Esophagus (tissue), 2 donors: ENCODE measurements at regions not wholly inside any gene's neighbourhood (a gene's known extent, or its start where the extent isn't known, plus 50 kb on each side); places are given as distances from the start of the nearest gene placed in this dataset.

Experiments
- H3K27ac ChIP-seq, 2 donors: one replicate each; pipeline ENCODE4 v1.5.1; 2013; ENCODE audit warnings: low read depth in 2 of 2, mild to moderate bottlenecking in 2 of 2, inconsistent platforms in 1 of 2, low read length in 1 of 2, moderate library complexity in 1 of 2
- H3K27me3 ChIP-seq, 2 donors: one replicate each; pipeline ENCODE4 v1.6.1; 2013; ENCODE audit warnings: low read length in 2 of 2, control low read depth in 1 of 2, mild to moderate bottlenecking in 1 of 2; ENCODE audit not compliant: insufficient read depth in 2 of 2, control insufficient read depth in 1 of 2
- H3K36me3 ChIP-seq, 2 donors: one replicate each; pipeline ENCODE4 v1.6.1; 2013; ENCODE audit warnings: low read length in 1 of 2; ENCODE audit not compliant: control insufficient read depth in 2 of 2, insufficient read depth in 2 of 2
- H3K4me1 ChIP-seq, 2 donors: one replicate each; pipeline ENCODE4 v1.6.1; 2013; ENCODE audit warnings: low read length in 1 of 2; ENCODE audit not compliant: control insufficient read depth in 2 of 2, insufficient read depth in 2 of 2
- H3K4me3 ChIP-seq, 2 donors: one replicate each; pipeline ENCODE4 v1.5.1; 2013; ENCODE audit warnings: low read length in 2 of 2, mild to moderate bottlenecking in 2 of 2, low read depth in 1 of 2, moderate library complexity in 1 of 2
- H3K9me3 ChIP-seq, 2 donors: one replicate each; pipeline ENCODE4 v1.6.1; 2013; ENCODE audit warnings: mild to moderate bottlenecking in 2 of 2, low read depth in 1 of 2, low read length in 1 of 2, moderate library complexity in 1 of 2; ENCODE audit not compliant: control insufficient read depth in 2 of 2, insufficient read depth in 1 of 2
- WGBS, 2 donors: extraction: QIAGEN DNeasy Blood & Tissue Kit; methylation state at CpG; one replicate each; pipeline ENCODE4 v1.1.7; 2013; 5-methylcytosine and 5-hydroxymethylcytosine counted together
- donor health status: healthy with polysubstance abuse.
- donor health status: Bipolar disorder and iron deficiency.

- Histone ChIP-seq H3K4me1 (no peaks in the 10 kb centered on the region), H3K4me3 (no peak overlapping the region), H3K36me3 (no peaks in the 10 kb centered on the region), H3K27ac (no peak overlapping the region), H3K27me3 (no peaks in the 10 kb centered on the region), H3K9me3 (no peaks in the 10 kb centered on the region)
- 52 to 54% methylated on average over 4 of the region's 4 CpGs for WGBS, 2 donors
Measured at GRCh38 chr2:167406558-167406957, 518.3 kb downstream of the XIRP2 start.

- H3K9me3 ChIP-seq = no peaks in the 10 kb centered on the region
Measured at GRCh38 chr2:167404627-167405284, 516.5 kb downstream of the XIRP2 start.

GRCh38 chr2:167401309-167401708 lies 513.0 kb downstream of the XIRP2 start:
- Histone ChIP-seq H3K36me3 (no peaks in the 10 kb centered on the region), H3K9me3 (no peaks in the 10 kb centered on the region), H3K27me3 (no peaks in the 10 kb centered on the region), H3K27ac (no peak overlapping the region), H3K4me3 (no peak overlapping the region), H3K4me1 (no peaks in the 10 kb centered on the region)

More at GRCh38 chr2:167404627-167405284, 516.5 kb downstream of the XIRP2 start:
- no peak overlapping the region for H3K27ac ChIP-seq
- H3K36me3 ChIP-seq = no peaks in the 10 kb centered on the region
- no peak overlapping the region for H3K4me3 ChIP-seq
- no peaks in the 10 kb centered on the region for H3K4me1 ChIP-seq
- no peaks in the 10 kb centered on the region for H3K27me3 ChIP-seq
- 87 to 89% methylated on average over 6 of the region's 6 CpGs for WGBS, 2 donors

- Histone ChIP-seq H3K9me3 (no peaks in the 10 kb centered on the region), H3K27me3 (no peaks in the 10 kb centered on the region), H3K4me1 (no peaks in the 10 kb centered on the region), H3K36me3 (no peaks in the 10 kb centered on the region), H3K27ac (no peak overlapping the region), H3K4me3 (no peak overlapping the region)
- 89% methylated on average over 2 of the region's 2 CpGs for WGBS, 2 donors
Measured at GRCh38 chr2:167400546-167400945, 512.3 kb downstream of the XIRP2 start.

GRCh38 chr2:167398873-167399272 lies 510.6 kb downstream of the XIRP2 start:
- no peak overlapping the region for H3K4me3 ChIP-seq
- no peaks in the 10 kb centered on the region for H3K9me3 ChIP-seq
- no peaks in the 10 kb centered on the region for H3K27me3 ChIP-seq
- H3K36me3 ChIP-seq = no peaks in the 10 kb centered on the region
- 79% methylated on average over 3 of the region's 3 CpGs for WGBS, 2 donors
- H3K27ac ChIP-seq = no peak overlapping the region
- H3K4me1 ChIP-seq = no peaks in the 10 kb centered on the region

- H3K27me3 ChIP-seq = no peaks in the 10 kb centered on the region
- no peaks in the 10 kb centered on the region for H3K9me3 ChIP-seq
- H3K4me3 ChIP-seq = no peak overlapping the region
- no peaks in the 10 kb centered on the region for H3K4me1 ChIP-seq
- H3K27ac ChIP-seq = no peak overlapping the region
- no peaks in the 10 kb centered on the region for H3K36me3 ChIP-seq
- WGBS, 2 donors = 94 to 96% methylated on average over 1 of the region's 1 CpG
Measured at GRCh38 chr2:167388901-167389300, 500.6 kb downstream of the XIRP2 start.

- H3K4me3 ChIP-seq = no peak overlapping the region
- no peaks in the 10 kb centered on the region for H3K9me3 ChIP-seq
- H3K36me3 ChIP-seq = no peaks in the 10 kb centered on the region
- H3K27ac ChIP-seq = no peak overlapping the region
- no peaks in the 10 kb centered on the region for H3K4me1 ChIP-seq
- H3K27me3 ChIP-seq = no peaks in the 10 kb centered on the region
- 33 to 35% methylated on average over 2 of the region's 2 CpGs for WGBS, 2 donors
Measured at GRCh38 chr2:167388497-167388896, 500.2 kb downstream of the XIRP2 start.

GRCh38 chr2:167386694-167387093 lies 498.4 kb downstream of the XIRP2 start:
- Histone ChIP-seq H3K4me1 (no peaks in the 10 kb centered on the region), H3K27ac (no peak overlapping the region), H3K27me3 (no peaks in the 10 kb centered on the region), H3K4me3 (no peak overlapping the region), H3K9me3 (no peaks in the 10 kb centered on the region), H3K36me3 (no peaks in the 10 kb centered on the region)
- 80 to 91% methylated on average over 4 of the region's 4 CpGs for WGBS, 2 donors

- Histone ChIP-seq H3K4me1 (no peaks in the 10 kb centered on the region), H3K36me3 (no peaks in the 10 kb centered on the region), H3K4me3 (no peak overlapping the region), H3K27ac (no peak overlapping the region), H3K27me3 (no peaks in the 10 kb centered on the region), H3K9me3 (peaks cover 0 to 4% of the 10 kb centered on the region in 2 donors)
- WGBS, 2 donors = 78 to 79% methylated on average over 8 of the region's 8 CpGs
Measured at GRCh38 chr2:167383610-167384194, 495.4 kb downstream of the XIRP2 start.

- Histone ChIP-seq H3K9me3 (peaks cover 0 to 4% of the 10 kb centered on the region in 2 donors), H3K27ac (no peak overlapping the region), H3K36me3 (no peaks in the 10 kb centered on the region), H3K4me1 (no peaks in the 10 kb centered on the region), H3K27me3 (no peaks in the 10 kb centered on the region), H3K4me3 (no peak overlapping the region)
- WGBS, 2 donors = 91 to 94% methylated on average over 2 of the region's 2 CpGs
Measured at GRCh38 chr2:167381349-167381748, 493.1 kb downstream of the XIRP2 start.
